Stimulated activated CD4-positive, alpha-beta T cell treated with anti-CD3 and anti-CD28 coated beads, Interleukin-12 subunit alpha, Interleukin-12 subunit beta, amount 100 ng/mL, for 24 hours (primary cell): ENCODE measurements at regions not wholly inside any gene's neighbourhood (a gene's known extent, or its start where the extent isn't known, plus 50 kb on each side); places are given as distances from the start of the nearest gene placed in this dataset.
"Not testable (repeated sequence)": the region's sequence is repeated elsewhere in the genome, so short reads cannot be mapped to it uniquely, and the experiment has no call there.

Experiments
- DNase-seq, 2 experiments: peaks; one replicate each; pipeline ENCODE4 v3.0.0-alpha.2; 2020; ENCODE audit warnings: low read depth in 2 of 2

DNA sequence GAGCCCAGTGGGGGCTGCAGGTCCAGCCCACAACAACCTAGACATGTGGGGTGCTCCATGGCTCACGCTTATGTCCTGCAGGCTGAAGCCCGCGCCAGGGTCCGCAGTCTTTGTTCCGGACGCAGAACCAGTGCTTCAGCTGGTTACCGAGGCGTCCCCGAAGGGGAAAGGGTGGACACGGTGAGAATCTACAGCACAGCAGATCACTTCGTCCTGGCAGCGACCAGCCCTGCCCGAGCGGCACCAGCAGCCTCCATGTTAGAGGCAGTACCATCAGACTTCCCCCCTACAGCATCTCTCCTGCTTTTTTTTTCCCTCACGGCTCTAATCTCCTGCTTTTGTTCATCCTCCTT, 1736.4 kb downstream of the TP53TG3F start:
- DNase-seq: no peak

DNA sequence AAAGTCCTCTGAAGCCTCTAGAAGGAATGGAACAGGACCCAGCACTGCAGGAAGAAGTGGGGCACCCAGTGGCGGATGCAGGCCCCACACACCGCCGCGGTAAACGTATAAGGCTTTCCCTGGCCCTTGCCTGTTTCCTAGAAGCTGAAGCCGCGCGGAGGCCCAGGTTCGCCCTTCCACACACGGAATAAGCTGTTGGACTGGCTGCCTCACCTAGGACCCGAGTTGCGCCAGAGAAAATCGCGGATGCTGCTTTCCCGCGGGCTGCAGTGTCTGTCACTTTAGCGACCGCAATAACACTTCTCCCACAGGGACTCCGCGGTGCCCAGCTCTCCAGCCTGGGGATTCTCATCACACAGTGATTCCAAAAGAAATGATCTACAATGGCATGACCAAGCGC, 1736.9 kb downstream of the TP53TG3F start:
- no peak for DNase-seq

DNA sequence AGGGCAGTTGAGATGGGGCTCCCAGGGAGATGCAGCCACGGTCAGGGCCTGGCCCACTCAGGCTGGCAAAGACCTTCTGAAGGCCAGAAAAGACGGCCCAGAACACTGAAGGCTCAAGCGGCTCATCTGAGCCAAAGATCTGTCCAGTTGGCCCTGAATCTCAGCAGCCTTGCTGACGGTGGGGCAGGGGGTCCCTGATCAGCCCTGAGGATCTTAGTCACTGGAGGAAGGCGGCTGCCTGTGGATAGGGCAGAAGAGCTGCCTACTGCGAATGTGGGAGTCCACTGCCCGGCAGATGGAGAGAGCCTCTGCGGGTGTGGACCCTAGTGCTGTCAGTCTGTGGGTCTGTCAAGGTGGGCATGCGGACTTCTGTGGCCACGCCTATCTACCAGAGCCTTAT, 1738.2 kb downstream of the TP53TG3F start:
- no peak for DNase-seq

DNA sequence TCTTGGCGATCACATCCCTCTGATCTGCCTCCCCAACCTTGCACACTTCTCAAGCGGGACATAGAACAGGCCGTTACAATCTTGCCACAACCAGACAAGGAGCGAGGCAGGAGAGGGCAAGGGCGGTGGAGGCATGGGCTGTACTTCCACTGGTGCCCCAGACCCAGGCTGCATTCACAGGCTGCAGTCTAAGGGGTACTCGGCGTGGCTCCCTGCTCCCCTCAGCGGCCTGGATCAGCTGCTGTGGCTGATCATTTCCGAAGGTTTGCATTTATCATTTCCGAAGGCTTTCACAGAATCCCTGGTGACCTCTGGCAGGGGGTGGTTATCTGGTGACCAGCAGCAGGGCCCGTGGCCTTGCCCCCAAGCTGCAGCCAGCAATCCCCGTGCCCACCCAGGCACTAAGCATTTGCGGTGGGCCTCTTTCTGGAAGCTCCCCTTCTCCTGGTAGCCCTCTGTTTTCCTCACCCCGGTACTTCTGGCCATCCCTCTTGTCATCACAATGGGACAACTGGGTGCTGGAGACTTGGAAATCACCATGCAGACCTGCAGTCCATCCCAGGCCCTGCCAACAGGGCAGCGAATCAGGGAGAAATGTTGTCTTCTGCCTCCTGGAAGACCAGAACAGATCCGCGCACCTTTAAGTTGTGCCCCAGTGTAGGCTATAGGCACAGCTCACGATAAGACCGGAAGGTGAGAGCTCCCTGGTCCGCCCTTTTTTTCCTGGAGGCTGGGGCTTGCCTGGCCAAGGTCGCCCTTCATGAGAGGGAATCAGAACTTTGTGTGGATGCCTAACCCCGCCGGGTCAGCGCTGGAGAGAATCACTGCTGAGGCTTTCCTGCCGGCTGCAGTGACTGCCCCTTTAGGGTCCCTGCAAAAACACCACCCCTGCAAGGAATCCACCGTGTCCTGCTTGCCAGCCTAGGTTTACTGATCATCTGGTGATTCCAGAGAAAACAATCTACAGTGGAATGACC, 1739.1 kb downstream of the TP53TG3F start:
- no peak for DNase-seq

DNA sequence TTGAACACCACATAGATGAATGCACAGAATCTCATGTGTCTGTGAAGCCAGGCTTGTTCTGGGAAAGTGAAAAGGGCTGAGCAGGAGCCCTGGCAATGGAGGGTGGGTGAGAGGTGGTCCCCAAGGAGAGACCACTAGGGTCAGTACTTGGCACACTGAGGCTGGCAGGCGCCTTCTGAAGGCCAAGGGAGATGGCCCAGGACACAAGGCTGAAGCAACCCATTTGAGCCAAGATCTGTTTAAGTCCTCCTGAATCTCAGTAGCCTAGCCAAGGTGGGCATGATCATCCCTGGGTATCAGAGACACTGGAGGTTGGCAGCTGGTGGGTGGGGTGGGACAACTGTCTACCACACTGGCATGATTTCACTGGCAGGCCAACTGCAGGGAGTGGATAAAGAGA, 1741.2 kb downstream of the TP53TG3F start:
- no peak for DNase-seq

DNA sequence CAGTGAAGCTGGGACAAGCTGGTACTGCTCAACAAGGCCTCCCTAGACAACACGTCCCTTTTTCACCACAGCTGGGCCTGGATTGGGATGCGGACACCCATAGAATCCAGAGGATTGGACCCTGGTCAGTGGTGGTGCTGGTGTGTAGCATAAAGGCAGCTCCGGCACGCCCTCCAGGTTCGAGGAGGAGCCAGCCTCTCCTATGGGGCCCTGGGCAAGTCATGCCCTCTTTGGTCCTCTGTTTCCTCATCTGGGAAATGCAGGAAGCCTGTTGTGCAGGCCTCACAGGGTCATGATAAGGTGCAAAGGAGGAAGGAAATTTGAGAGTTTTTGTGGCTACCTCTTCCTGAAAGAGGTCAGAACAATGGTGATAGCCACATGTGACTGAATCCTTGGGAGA, 1741.7 kb downstream of the TP53TG3F start:
- no peak for DNase-seq

DNA sequence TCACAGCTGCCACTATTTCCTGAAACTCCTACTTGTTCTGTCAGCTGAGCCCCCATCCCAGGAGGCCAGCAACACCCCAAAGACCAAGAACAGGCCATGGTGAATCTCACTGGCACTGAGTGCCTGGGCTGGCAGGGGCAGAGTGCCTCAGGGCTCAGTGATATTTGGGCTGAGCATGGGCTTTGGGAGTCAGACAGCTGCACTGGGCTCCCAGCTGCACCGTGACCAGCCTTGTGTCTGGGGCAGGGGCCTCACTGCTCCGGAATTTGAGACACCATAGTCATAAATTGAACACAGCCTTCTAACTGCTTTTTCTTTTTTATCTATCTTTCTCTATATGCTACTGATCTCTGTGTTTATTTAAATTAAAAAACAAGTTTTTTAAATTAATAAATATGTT, 1744.2 kb downstream of the TP53TG3F start:
- DNase-seq: no peak

DNA sequence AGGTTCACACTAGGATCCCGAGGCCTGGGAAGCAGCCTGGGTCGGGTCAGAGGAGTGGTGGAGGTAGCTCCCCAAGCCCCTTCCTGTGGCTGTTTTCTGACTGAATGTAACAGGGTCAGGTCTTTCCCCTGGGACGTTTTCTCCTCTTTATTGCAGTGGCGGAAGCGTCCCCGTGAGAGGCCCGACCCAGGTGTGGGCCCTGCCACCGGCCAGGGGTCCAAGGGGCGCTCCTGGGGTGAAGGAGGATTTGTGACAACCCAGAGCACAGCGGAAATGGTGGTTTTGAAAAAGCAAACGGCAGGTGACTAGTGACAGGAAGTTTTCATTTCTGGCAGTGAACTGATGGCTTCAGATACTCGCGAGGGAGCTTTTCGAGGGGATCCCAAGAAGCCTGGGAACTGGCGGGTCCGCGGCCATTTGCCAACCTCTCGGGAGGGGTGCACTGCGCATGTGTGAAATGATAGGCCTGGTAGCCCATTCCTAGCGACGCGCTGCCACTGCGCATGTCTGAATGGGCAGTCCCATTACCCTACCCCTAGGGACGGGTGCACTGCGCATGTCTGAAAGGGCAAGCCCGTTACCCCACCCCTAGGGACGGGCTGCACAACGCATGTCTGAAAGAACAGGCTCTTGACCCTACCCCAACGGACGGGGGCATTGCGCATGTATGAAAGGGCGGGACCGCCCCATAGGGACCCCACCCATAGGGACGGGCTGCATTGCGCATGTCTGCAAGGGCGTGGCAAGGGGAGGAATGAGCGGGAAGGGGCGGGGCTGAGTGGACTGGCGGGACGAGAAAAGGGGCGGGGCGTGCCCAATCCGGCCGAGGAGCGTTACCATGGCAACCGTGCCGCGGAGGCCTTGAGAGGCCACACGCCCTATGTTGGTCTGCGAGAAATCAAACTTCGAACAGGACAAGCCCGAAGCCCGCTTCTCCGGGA, 1747.9 kb downstream of the TP53TG3F start:
- no peak for DNase-seq

DNA sequence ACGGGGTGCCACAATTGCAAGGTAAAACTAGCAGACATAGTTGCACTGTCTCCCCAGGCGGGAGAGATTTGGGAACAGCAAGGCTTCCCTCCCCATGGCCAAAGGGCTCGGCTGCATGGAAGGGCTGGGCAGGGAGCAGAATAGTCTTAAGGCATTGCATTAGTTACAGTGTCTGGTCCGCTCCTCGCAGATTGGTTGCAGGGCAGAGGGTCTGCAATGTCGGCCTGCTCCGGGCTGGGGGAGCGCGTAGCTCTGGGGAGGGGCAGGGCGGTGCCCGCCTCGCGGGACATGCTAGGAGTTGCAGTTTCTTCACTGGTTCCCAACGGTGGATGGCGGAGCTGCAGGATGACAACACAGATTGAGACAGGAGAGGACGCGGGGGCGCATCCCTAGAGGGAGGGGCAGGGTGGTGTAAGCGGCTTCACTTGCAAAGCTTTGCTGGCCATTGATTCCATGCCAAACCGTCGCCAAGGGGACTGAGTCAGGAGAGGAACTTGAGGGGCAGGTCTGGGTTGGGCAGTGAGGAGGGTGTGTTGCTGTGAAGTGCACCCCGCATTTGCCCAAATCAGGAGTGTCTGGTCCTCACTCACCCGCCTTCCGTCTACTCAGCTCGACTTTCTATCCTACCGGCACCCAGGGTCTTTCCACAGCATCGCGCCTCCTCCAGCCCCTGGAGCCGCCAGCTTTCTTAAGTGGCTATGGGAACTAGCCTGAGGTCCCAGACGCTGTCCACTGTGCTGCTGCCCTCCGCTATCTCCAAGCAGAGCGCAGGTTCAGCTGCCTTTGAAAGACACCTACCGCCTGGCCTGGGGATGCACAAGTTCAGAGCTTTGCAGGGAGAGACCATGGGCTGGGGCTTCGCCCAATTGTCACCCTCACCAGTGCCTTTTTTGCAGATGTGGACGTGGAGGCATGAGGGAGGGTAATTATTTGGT, 1748.9 kb downstream of the TP53TG3F start:
- DNase-seq: no peak

DNA sequence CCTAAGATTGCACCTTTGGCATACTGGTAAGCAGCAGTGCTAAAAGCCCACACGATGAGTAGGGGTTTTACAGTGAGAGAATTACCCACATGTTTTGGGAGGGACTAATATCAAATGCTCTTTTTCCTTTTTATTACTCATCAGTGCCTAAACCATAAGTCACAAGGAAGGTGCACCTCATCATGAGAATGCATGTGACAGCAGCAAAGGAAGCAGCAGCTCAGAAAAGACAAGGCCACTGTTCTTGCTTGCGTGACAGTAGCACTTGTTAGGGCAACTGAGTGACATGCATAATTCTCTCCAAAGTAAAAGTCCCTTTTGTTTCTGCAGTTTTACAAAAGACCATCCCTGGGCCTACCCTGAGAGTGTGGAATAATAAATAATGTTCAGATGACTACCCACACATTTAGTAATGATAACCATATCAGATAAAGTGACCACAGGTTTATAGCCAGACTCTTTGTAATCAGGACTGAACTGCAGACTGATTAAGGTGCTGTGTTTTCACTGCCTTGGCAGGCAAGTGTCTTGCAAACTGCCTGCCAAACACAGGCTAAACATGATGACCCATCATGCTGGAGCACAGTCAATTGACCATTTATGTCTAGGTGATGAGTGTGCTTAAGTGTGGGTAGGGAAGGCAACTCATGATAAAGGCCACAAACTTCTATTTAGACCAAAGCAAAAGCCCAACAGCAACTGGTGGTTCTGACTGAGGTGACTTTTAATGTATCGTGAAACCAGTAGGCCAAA, 1751.4 kb downstream of the TP53TG3F start:
- no peak for DNase-seq

DNA sequence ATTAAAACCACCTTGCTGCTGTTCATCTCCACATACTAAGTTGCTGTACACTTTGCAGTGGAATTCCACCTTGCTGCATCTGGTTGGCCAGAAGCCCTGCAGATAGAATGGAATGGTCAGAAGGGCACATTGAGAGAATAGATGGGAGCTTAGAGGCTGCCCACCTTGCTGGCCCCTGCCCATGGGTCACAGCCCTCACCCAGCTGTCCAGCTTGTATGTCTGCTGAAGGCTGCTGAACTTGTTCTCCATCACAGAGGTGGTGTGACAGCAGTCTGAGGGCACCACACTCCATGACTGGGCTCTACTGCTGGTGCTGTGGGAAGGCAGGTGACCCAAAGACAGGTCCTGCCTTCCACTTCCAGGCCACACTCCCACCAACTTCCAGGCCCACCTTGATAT, 1755.4 kb downstream of the TP53TG3F start:
- DNase-seq: no peak

DNA sequence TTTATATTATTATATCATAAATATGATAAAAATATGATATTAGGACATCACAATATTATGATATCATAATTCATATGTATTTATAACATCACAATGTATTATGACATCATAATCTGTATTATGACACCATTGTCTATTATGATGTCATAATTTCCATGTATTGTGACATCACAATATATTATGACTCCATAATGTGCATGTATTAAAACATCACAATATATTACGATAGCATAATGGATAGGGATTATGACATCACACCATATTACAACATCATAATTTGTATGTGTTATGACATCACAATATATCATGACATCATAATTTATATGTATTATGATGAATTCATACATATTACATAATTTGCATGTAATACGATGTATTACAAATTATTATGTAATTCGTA, 1755.9 kb downstream of the TP53TG3F start:
- no peak for DNase-seq

DNA sequence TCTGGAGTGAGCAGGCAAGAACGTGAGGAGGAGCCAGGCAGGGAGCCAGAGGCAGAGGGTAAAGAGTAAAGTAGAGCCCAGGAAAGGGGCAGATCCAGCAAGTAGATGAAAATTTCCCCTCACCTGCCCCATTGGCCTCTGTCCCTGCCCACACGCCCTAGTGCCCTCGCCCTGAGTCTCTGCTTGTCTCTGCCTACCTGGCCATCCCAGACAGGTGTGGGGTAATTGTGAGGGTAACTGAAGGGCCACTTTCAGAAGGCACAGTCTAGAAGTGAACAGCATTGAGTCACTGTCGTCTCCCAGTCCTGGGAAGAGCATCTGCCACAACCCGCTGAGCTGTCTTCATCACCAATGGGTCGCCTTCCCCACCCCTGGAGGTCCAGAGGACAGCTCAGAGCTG, 1756.8 kb downstream of the TP53TG3F start:
- DNase-seq: not testable (repeated sequence)

DNA sequence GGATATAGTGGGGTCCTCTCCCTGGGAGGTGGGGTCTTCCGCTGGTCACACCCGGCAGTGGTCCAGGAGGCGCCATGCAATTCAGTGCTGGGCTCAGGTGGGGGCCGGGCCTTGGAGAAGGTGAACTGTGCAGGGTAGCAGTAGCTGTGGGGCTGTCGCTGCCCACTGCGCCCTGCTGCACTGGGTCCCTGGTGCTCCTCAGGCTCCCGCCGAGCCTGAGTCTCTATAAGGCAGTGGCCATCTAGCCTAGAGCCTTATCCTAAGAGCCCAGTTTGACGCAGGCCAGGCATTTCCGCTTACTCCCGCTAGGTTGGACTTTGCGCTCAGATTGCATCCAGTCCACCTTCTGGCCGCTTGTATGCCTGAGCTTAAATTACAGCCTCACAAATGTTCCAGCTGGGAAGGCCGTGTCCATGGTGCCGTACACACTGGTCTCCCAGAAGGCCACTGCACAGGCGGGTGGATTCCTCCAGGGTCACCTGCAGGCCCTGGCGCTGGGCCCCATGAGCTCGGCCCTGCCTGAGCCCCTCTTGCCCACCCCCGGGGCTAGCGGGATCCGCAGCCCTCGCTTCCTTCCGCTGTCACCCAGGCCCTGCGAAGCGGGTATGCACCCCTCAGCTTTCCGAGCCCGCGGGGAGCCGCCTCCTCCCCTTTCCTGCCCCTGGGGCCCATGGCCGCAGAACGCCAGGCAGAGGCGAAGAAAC, 1762.2 kb downstream of the TP53TG3F start:
- DNase-seq: no peak

DNA sequence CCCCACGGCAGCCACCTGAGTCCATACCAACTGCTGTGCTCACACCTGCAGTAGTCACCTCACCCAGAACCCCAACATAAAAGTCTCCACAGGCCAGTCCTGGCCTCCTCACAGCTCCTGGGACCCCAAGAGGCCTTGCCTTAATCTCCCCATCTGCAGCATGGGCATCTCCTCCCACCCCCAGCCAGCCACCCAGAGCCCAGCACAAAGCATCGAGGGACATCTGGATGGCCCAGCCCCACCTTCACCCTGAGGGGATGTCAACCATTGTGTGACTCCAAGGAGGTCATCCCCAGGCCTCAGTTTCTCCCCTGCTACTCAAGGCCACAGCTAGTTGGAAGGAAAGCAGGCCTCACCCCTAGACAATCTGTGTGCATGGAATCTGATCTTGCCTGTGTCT, 1775.3 kb downstream of the TP53TG3F start:
- no peak for DNase-seq

DNA sequence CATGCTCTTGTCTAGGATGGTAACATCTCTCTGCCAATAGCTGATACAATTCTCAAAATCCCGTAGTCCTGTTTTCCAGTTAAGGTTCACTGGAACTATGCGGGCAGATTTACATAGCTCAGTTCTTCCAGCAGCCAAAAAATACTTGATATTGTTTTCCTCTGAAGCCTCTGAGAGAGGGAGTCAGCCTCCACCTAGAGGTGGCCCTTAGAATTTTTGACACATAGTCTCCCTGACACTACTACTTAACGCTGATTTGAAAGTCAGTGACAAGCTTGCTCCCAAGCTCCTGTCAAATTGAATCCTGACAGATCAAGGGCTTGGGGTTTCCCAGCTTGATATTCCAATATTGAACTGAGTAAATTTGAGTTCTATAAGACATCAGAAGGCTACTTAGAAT, 1780.1 kb downstream of the TP53TG3F start:
- DNase-seq: no peak

DNA sequence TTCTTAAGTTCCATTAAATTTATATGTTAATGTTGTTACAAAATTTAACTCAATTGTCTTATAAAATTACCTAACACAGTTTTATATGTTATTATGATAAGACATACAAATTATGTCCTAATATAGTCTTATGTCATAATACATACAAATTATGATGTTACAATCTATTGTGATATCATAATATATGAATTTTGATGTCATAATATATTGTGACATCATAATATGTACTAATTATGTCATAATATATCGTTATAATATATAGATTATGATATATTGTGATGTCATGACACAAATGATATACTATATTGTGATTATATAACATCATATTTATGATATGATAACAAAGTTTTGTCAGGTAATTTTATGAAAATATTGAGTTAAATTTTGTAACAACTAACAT, 1789.6 kb downstream of the TP53TG3F start:
- DNase-seq: no peak

DNA sequence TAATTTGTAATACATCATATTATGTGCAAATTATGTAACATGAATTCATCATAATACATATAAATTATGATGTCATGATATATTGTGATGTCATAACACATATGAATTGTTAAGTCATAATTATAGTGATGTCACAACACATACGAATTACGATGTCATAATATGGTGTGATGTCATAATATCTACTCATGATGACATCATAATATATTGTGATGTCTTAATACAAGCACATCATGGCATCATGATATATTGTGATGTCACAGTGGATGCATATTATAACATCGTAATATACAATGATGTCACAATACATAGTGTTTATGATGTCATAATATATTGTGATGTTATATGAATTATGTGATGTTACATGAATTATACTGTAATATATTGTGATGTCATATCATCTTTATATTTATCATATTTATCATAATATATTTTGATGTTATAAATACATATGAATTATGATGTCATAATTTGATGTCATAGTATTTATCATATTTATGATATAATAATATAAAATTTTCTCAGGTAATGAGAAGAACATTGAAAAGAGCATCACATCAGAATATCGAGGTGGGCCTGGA, 1793.0 kb downstream of the TP53TG3F start:
- no peak for DNase-seq

DNA sequence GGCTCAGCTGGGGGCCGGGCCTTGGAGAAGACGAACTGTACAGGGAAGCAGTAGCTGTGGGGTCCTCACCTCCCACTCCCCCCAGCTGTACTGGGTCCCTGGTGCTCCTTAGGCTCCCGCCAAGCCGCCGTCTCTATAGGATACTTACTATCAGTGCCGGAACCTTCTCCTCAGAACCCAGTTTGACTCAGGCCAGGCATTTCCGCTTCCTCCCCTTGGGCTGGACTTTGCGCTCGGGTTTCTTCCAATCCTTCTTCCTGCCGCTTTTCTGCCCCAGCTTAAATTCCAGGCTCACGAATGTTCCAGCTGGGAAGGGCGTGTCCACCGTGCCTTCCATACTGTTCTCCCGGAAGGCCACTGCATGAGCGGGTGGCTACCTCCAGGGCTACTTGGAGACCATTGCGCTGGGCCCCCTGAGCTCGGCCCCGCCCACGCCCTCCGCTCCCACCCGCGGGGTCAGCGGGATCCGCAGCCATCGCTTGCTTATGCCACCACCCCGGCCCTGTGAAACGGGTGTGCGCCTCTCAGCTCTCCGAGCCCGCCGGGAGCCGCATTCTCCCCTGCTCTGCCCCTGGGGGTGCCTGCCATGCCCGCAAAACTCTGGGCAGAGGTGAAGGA, 1795.9 kb downstream of the TP53TG3F start:
- no peak for DNase-seq
